Fibroblast of lung (primary cell): ENCODE measurements at regions not wholly inside any gene's neighbourhood (a gene's known extent, or its start where the extent isn't known, plus 50 kb on each side); places are given as distances from the start of the nearest gene placed in this dataset.
A peak's percentile ranks its signal among the peaks of the same experiment; 100 is the strongest.

ENCODE experiments used
- DNase-seq, 2 donors: peaks; one replicate each; pipeline versions ENCODE4 v3.0.0 to v3.0.0-alpha.2; 2010; ENCODE audit warnings: low read depth in 2 of 2
- H2AFZ ChIP-seq: 2 replicates; pipeline ENCODE4 v1.5.1; 2012; ENCODE audit warnings: low read length, control low read depth, inconsistent platforms
- H3K27ac ChIP-seq: 2 replicates; pipeline ENCODE4 v1.5.1; 2011; ENCODE audit warnings: low read length, control low read depth; ENCODE audit not compliant: insufficient read depth
- H3K27me3 ChIP-seq: 2 replicates; pipeline ENCODE4 v1.5.1; 2011; ENCODE audit warnings: mild to moderate bottlenecking, low read length; ENCODE audit not compliant: control insufficient read depth, insufficient read depth
- H3K36me3 ChIP-seq: 2 replicates; pipeline ENCODE4 v1.5.1; 2011; ENCODE audit warnings: low read length; ENCODE audit not compliant: control insufficient read depth, insufficient read depth
- H3K4me1 ChIP-seq: 2 replicates; pipeline ENCODE4 v1.5.1; 2011; ENCODE audit warnings: low read length; ENCODE audit not compliant: control insufficient read depth, insufficient read depth; ENCODE audit errors: extremely low read depth
- H3K4me2 ChIP-seq: 2 replicates; pipeline ENCODE4 v1.5.1; 2011; ENCODE audit warnings: low read length, control low read depth; ENCODE audit not compliant: insufficient read depth; ENCODE audit errors: extremely low read depth
- H3K4me3 ChIP-seq, 4 experiments: fragments of 200-600 bp in 1 of 4; sonication (generic) in 1 of 4; replicated peaks in 1 of 4; 2 replicates each; pipeline ENCODE4 v1.5.1; 2011 to 2016; ENCODE audit warnings: low read length in 4 of 4, low read depth in 3 of 4, mild to moderate bottlenecking in 3 of 4, control low read depth in 2 of 4, inconsistent platforms in 1 of 4, mixed read lengths in 1 of 4; ENCODE audit not compliant: insufficient read depth in 1 of 4; ENCODE audit errors: control extremely low read depth in 1 of 4
- H3K79me2 ChIP-seq: 2 replicates; pipeline ENCODE4 v1.5.1; 2012; ENCODE audit warnings: mild to moderate bottlenecking, low read length, inconsistent platforms; ENCODE audit not compliant: control insufficient read depth, insufficient read depth
- H3K9ac ChIP-seq: 2 replicates; pipeline ENCODE4 v1.5.1; 2011; ENCODE audit warnings: mild to moderate bottlenecking, low read length, control low read depth; ENCODE audit not compliant: insufficient read depth
- H3K9me3 ChIP-seq: 2 replicates; pipeline ENCODE4 v1.5.1; 2012; ENCODE audit warnings: low read depth, low read length; ENCODE audit not compliant: control insufficient read depth, insufficient read depth
- H4K20me1 ChIP-seq: 2 replicates; pipeline ENCODE4 v1.5.1; 2011; ENCODE audit warnings: low read length; ENCODE audit not compliant: control insufficient read depth, insufficient read depth; ENCODE audit errors: extremely low read depth
- CTCF ChIP-seq, 2 donors: IDR thresholded peaks in 1 of 2; conservative IDR thresholded peaks in 1 of 2; 1 replicate in 1 of 2; 2 replicates in 1 of 2; pipeline ENCODE4 v1.5.1; 2011 to 2012; ENCODE audit warnings: low read length in 2 of 2, control low read depth in 1 of 2, inconsistent platforms in 1 of 2, low read depth in 1 of 2, mild to moderate bottlenecking in 1 of 2
- EZH2 ChIP-seq: IDR thresholded peaks from 2 replicates; pipeline ENCODE4 v1.5.1; 2012; ENCODE audit warnings: low read length, control low read depth, mild to moderate bottlenecking; ENCODE audit errors: missing control alignments

GRCh38 chr6:157761331-157761921, 61.6 kb upstream of the SNX9 start:
- H3K4me3 ChIP-seq, result peak overlapping the region in 1 of 4 experiments; percentile 21

GRCh38 chr6:157761926-157762325, 61.1 kb upstream of the SNX9 start:
- Histone ChIP-seq H3K4me2 (no peak overlapping the region), H3K27ac (no peak overlapping the region), H3K9ac (no peak overlapping the region), H3K4me3 (no peak overlapping the region), H3K27me3 (no peaks in the 10 kb centered on the region), H3K9me3 (no peaks in the 10 kb centered on the region), H2AFZ (no peak overlapping the region), H3K4me1 (peaks cover 33% of the 10 kb centered on the region), H4K20me1 (no peaks in the 10 kb centered on the region), H3K36me3 (no peaks in the 10 kb centered on the region), H3K79me2 (no peaks in the 10 kb centered on the region)
- DNase-seq, result no peak
- TF ChIP-seq EZH2 (no peak), CTCF (conservative IDR thresholded peaks at IDR 0.05 in 1 of 2, IDR thresholded peaks at IDR 0.05 in 1 of 2; ENCODE audit: low read depth in 1 of 2, low read length in 2 of 2) (no peak)

More at GRCh38 chr6:157761331-157761921, 61.6 kb upstream of the SNX9 start:
- no peak for TF ChIP-seq CTCF (conservative IDR thresholded peaks at IDR 0.05 in 1 of 2, IDR thresholded peaks at IDR 0.05 in 1 of 2; ENCODE audit: low read depth in 1 of 2, low read length in 2 of 2)
- no peak for TF ChIP-seq EZH2
- Histone ChIP-seq H3K27me3 (no peaks in the 10 kb centered on the region), H3K36me3 (no peaks in the 10 kb centered on the region), H3K9ac (no peak overlapping the region), H3K4me2 (peak overlapping the region; percentile 83), H3K27ac (peak overlapping the region; percentile 58), H4K20me1 (no peaks in the 10 kb centered on the region), H3K9me3 (no peaks in the 10 kb centered on the region), H3K79me2 (no peaks in the 10 kb centered on the region), H2AFZ (no peak overlapping the region), H3K4me1 (peaks cover 33% of the 10 kb centered on the region)
- DNase-seq, result peak; percentile 83 to 90

- no peak for TF ChIP-seq EZH2
- TF ChIP-seq CTCF (conservative IDR thresholded peaks at IDR 0.05 in 1 of 2, IDR thresholded peaks at IDR 0.05 in 1 of 2; ENCODE audit: low read depth in 1 of 2, low read length in 2 of 2), result peak; percentile 8 to 24
- peak in 1 of 2 donors; percentile 29 for DNase-seq
- Histone ChIP-seq H3K36me3 (no peaks in the 10 kb centered on the region), H3K4me1 (peaks cover 33% of the 10 kb centered on the region), H3K9me3 (no peaks in the 10 kb centered on the region), H2AFZ (no peak overlapping the region), H3K79me2 (no peaks in the 10 kb centered on the region), H3K9ac (no peak overlapping the region), H3K27ac (peak overlapping the region; percentile 75), H3K4me3 (no peak overlapping the region), H3K4me2 (no peak overlapping the region), H4K20me1 (no peaks in the 10 kb centered on the region), H3K27me3 (no peaks in the 10 kb centered on the region)
Observed at GRCh38 chr6:157762636-157763035, 60.4 kb upstream of the SNX9 start.
